ENCODE measurements at regions not wholly inside any gene's neighbourhood (a gene's known extent, or its start where the extent isn't known, plus 50 kb on each side); places are given as distances from the start of the nearest gene placed in this dataset.

- TF ChIP-seq GABPA (IDR thresholded peaks at IDR 0.05; ENCODE audit: low read depth) (no peak), REST (IDR thresholded peaks at IDR 0.05; ENCODE audit: low read depth, low read length) (no peak), TCF7 (IDR thresholded peaks at IDR 0.05; ENCODE audit: borderline replicate concordance) (no peak), MTA3 (IDR thresholded peaks at IDR 0.05; ENCODE audit: borderline replicate concordance, low read length) (no peak), MXI1 (IDR thresholded peaks at IDR 0.05; ENCODE audit: low read depth, low read length) (no peak), SMAD1 (IDR thresholded peaks at IDR 0.05; ENCODE audit: low read depth, partially characterized antibody) (no peak), SREBF2 (IDR thresholded peaks at IDR 0.05; ENCODE audit: low read length) (no peak)
These were observed 137.9 kb upstream of the PRR23C start for GRCh38 chr3:139182598-139182997.

Data from GM12878 (cell line).